ENCODE measurements at regions not wholly inside any gene's neighbourhood (a gene's known extent, or its start where the extent isn't known, plus 50 kb on each side); places are given as distances from the start of the nearest gene placed in this dataset.
"Not testable (repeated sequence)": the region's sequence is repeated elsewhere in the genome, so short reads cannot be mapped to it uniquely, and the experiment has no call there.

- DNase-seq (ENCODE audit: low read depth), result peak; percentile 63
- no peak overlapping the region for H3K4me3 ChIP-seq (ENCODE audit: low read depth, low read length)
- TF ChIP-seq MYC (IDR thresholded peaks at IDR 0.05; ENCODE audit: low read depth, low read length) (no peak), CTCF (IDR thresholded peaks at IDR 0.05; ENCODE audit: low read depth, low read length) (peak; percentile 39)
These were observed 322.4 kb downstream of the HGF start for GRCh38 chr7:81447351-81447952.

- TF ChIP-seq CTCF (IDR thresholded peaks at IDR 0.05; ENCODE audit: low read depth, low read length), result no peak
- TF ChIP-seq MYC (IDR thresholded peaks at IDR 0.05; ENCODE audit: low read depth, low read length), result no peak
- TF ChIP-seq, protein P1, sequence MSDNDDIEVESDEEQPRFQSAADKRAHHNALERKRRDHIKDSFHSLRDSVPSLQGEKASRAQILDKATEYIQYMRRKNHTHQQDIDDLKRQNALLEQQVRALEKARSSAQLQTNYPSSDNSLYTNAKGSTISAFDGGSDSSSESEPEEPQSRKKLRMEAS (IDR thresholded peaks at IDR 0.05; ENCODE audit: low read depth, low read length), result no peak
- no peak for TF ChIP-seq POLR2A (IDR thresholded peaks at IDR 0.05; ENCODE audit: extremely low read depth, insufficient read length)
- no peak overlapping the region for H3K4me3 ChIP-seq (ENCODE audit: low read depth, low read length)
- no peak for DNase-seq (ENCODE audit: low read depth)
These were observed 323.6 kb downstream of the HGF start for GRCh38 chr7:81446212-81446611.

- TF ChIP-seq MYC (IDR thresholded peaks at IDR 0.05; ENCODE audit: low read depth, low read length) (no peak), CTCF (IDR thresholded peaks at IDR 0.05; ENCODE audit: low read depth, low read length) (no peak), POLR2A (IDR thresholded peaks at IDR 0.05; ENCODE audit: extremely low read depth, insufficient read length) (no peak)
- TF ChIP-seq, protein P1 (IDR thresholded peaks at IDR 0.05; ENCODE audit: low read depth, low read length), result no peak
- no peak for DNase-seq (ENCODE audit: low read depth)
- H3K4me3 ChIP-seq (ENCODE audit: low read depth, low read length), result no peak overlapping the region
These were observed 324.4 kb downstream of the HGF start for GRCh38 chr7:81445462-81445861.

GRCh38 chr7:81441750-81442149 is 328.1 kb downstream of the HGF start:
- no peak for TF ChIP-seq MYC (IDR thresholded peaks at IDR 0.05; ENCODE audit: low read depth, low read length)
- DNase-seq (ENCODE audit: low read depth), result no peak
- no peak overlapping the region for H3K4me3 ChIP-seq (ENCODE audit: low read depth, low read length)

- H3K4me3 ChIP-seq (ENCODE audit: low read depth, low read length), result no peak overlapping the region
- TF ChIP-seq, protein P1 (IDR thresholded peaks at IDR 0.05; ENCODE audit: low read depth, low read length), result no peak
- no peak for TF ChIP-seq CTCF (IDR thresholded peaks at IDR 0.05; ENCODE audit: low read depth, low read length)
- TF ChIP-seq MYC (IDR thresholded peaks at IDR 0.05; ENCODE audit: low read depth, low read length), result no peak
- TF ChIP-seq POLR2A (IDR thresholded peaks at IDR 0.05; ENCODE audit: extremely low read depth, insufficient read length), result no peak
- DNase-seq (ENCODE audit: low read depth), result no peak
These were observed 330.3 kb downstream of the HGF start for GRCh38 chr7:81439591-81439990.

- not testable (repeated sequence) for DNase-seq (ENCODE audit: low read depth); H3K4me3 ChIP-seq (ENCODE audit: low read depth, low read length)
These were observed 332.7 kb downstream of the HGF start for GRCh38 chr7:81437160-81437559.

DNA sequence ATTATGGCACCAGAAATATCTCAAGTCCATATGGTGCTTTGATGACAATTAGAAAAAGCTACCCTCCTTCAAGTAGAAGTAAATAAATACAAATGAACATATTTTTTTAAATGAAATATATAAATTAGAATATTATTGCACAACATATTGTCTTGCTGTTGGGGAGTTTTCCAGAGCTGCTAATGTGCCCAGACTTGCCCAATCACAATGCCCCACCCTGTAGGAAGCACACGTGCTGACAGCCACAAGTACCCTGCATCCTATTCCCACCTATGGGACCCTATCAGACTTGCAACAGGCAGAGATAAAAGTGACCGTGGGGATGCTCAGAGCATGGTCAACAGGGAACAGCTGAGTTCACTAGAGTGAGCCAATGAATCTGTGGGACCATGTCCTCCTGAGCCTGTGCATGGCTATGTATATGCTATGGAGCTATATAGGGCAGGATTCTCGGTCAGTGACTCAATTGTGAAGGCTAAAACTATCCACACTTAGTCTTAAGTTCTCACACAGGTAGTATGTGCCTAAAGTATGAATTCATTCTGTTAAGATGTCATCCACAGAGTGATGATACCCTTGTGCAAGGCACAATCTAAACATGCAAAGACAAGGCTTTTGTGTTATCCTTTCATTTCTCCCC is 336.0 kb downstream of the HGF start:
- no peak overlapping the region for H3K4me3 ChIP-seq (ENCODE audit: low read depth, low read length)
- TF ChIP-seq, protein P1 (IDR thresholded peaks at IDR 0.05; ENCODE audit: low read depth, low read length), result no peak
- TF ChIP-seq MYC (IDR thresholded peaks at IDR 0.05; ENCODE audit: low read depth, low read length) (no peak), CTCF (IDR thresholded peaks at IDR 0.05; ENCODE audit: low read depth, low read length) (no peak), POLR2A (IDR thresholded peaks at IDR 0.05; ENCODE audit: extremely low read depth, insufficient read length) (no peak)
- no peak for DNase-seq (ENCODE audit: low read depth)
